K562 (cell line): ENCODE measurements at regions not wholly inside any gene's neighbourhood (a gene's known extent, or its start where the extent isn't known, plus 50 kb on each side); places are given as distances from the start of the nearest gene placed in this dataset.

Experiments used
- ATAC-seq: fragments of 200-7000 bp; cut with Tn5 transposase; 3 replicates; pipeline ENCODE4 v1.9.1; 2020; ENCODE audit warnings: moderate library complexity
- BruUV-seq: library from RNA; stranded (reverse); fragments of 400-500 nt; replicated peaks from 2 replicates; lab custom pipeline; 2021; lab: Mats Ljungman, UMichigan
- CTCF ChIA-PET: fragments of 300-600 bp; formaldehyde crosslinking; extraction: SDS; loops from one replicate; lab custom pipeline; 2021; ENCODE audit warnings: low intra/inter-chr PET ratio; lab: Yijun Ruan, JAX
- POLR2A ChIA-PET: fragments of 300-600, 350-650 bp; sonication (Branson Sonifier 250); formaldehyde crosslinking; extraction: SDS; loops from one replicate; lab custom pipeline; 2021; ENCODE audit warnings: antibody characterized with exemption, inconsistent platforms; lab: Yijun Ruan, JAX
- DNase-seq, 4 experiments: peaks; one replicate each; pipeline versions ENCODE4 v3.0.0 to v3.0.0-alpha.2; 2011 to 2018; ENCODE audit warnings: low spot score in 3 of 4, mixed read lengths in 3 of 4; ENCODE audit errors: extremely low read depth in 1 of 4
- FAIRE-seq: peaks from 2 replicates; lab custom pipeline; 2011; peaks lifted over from hg19 to GRCh38; lab: Jason Lieb, UNC
- H2AFZ ChIP-seq: 2 replicates; pipeline ENCODE4 v1.6.0; 2011; ENCODE audit warnings: low read depth, low read length, control low read depth, inconsistent platforms
- H3K27ac ChIP-seq: fragments of 200-600 bp; 3 replicates; pipeline ENCODE4 v1.8.0; 2011; ENCODE audit warnings: low read depth, mild to moderate bottlenecking, control low read depth, inconsistent platforms, low read length, moderate library complexity, mixed read lengths; ENCODE audit errors: extremely low read depth
- H3K27me3 ChIP-seq, 2 experiments: fragments of 300-600 bp in 1 of 2; 2 replicates in 1 of 2; 3 replicates in 1 of 2; pipeline versions ENCODE4 v1.6.0 to v1.8.0; 2011; ENCODE audit warnings: inconsistent platforms in 2 of 2, low read length in 2 of 2, mild to moderate bottlenecking in 1 of 2, mixed read lengths in 1 of 2, moderate library complexity in 1 of 2; ENCODE audit not compliant: control insufficient read depth in 2 of 2, insufficient read depth in 2 of 2
- H3K36me3 ChIP-seq: fragments of 300-600 bp; 3 replicates; pipeline ENCODE4 v1.8.0; 2011; ENCODE audit warnings: mild to moderate bottlenecking, low read length, inconsistent platforms; ENCODE audit not compliant: control insufficient read depth, insufficient read depth
- H3K4me1 ChIP-seq, 2 experiments: fragments of 200-600 bp in 1 of 2; replicated peaks in 1 of 2; 2 replicates in 1 of 2; 3 replicates in 1 of 2; pipeline versions ENCODE4 v1.5.1 to v1.8.0; 2011; ENCODE audit warnings: inconsistent platforms in 2 of 2, low read length in 2 of 2, mild to moderate bottlenecking in 1 of 2, mixed read lengths in 1 of 2, moderate library complexity in 1 of 2; ENCODE audit not compliant: control insufficient read depth in 2 of 2, insufficient read depth in 2 of 2
- H3K4me2 ChIP-seq: 2 replicates; pipeline ENCODE4 v1.6.1; 2011; ENCODE audit warnings: low read length, control low read depth, inconsistent platforms, mixed read lengths; ENCODE audit not compliant: insufficient read depth
- H3K4me3 ChIP-seq: fragments of 200-600 bp; sonication (generic), shearing (Covaris generic); 2 replicates; pipeline ENCODE4 v1.5.1; 2016; ENCODE audit warnings: control low read depth, inconsistent platforms
- H3K79me2 ChIP-seq: fragments of 200-600 bp; 3 replicates; pipeline ENCODE4 v1.8.0; 2011; ENCODE audit warnings: low read length, inconsistent platforms; ENCODE audit not compliant: control insufficient read depth, insufficient read depth
- H3K9ac ChIP-seq, 2 experiments: 2 replicates each; pipeline versions ENCODE4 v1.6.0 to v1.6.1; 2011; ENCODE audit warnings: low read depth in 2 of 2, low read length in 2 of 2, control low read depth in 1 of 2, inconsistent platforms in 1 of 2, mild to moderate bottlenecking in 1 of 2, mixed read lengths in 1 of 2; ENCODE audit not compliant: insufficient read depth in 1 of 2
- H3K9me1 ChIP-seq: one replicate; pipeline ENCODE4 v1.6.0; 2011; ENCODE audit warnings: inconsistent platforms, mild to moderate bottlenecking, low read length, moderate library complexity; ENCODE audit not compliant: control insufficient read depth, insufficient read depth
- H3K9me3 ChIP-seq: replicated peaks from 2 replicates; pipeline ENCODE4 v1.5.1; 2011; ENCODE audit warnings: low read depth, low read length, inconsistent platforms; ENCODE audit not compliant: control insufficient read depth, insufficient read depth
- H4K20me1 ChIP-seq: replicated peaks from 2 replicates; pipeline ENCODE4 v1.6.1; 2011; ENCODE audit warnings: low read length, inconsistent platforms, mixed read lengths; ENCODE audit not compliant: control insufficient read depth, insufficient read depth
- ADNP ChIP-seq: fragments of 200-800 bp; sonication (Bioruptor generic); IDR thresholded peaks from 2 replicates; pipeline ENCODE4 v1.6.1; 2016; ENCODE audit warnings: missing genetic modification characterization, missing compliant biosample characterization
- HOMEZ ChIP-seq: fragments of 250-450 bp; sonication (Bioruptor Pico); IDR thresholded peaks from 2 replicates; pipeline ENCODE4 v1.4.0; 2020; ENCODE audit warnings: mild to moderate bottlenecking, moderate library complexity
- MEF2A ChIP-seq: IDR thresholded peaks from 2 replicates; pipeline ENCODE4 v1.6.1; 2011; ENCODE audit warnings: low read depth, mild to moderate bottlenecking, low read length, moderate library complexity; ENCODE audit not compliant: control insufficient read depth
- MTA1 ChIP-seq: fragments of 450-650 bp; IDR thresholded peaks from 2 replicates; pipeline ENCODE4 v1.6.1; 2017; ENCODE audit warnings: borderline replicate concordance
- NELFE ChIP-seq: IDR thresholded peaks from 2 replicates; pipeline ENCODE4 v1.6.1; 2011; ENCODE audit warnings: mild to moderate bottlenecking; ENCODE audit not compliant: insufficient read depth, insufficient read length
- NFXL1 ChIP-seq: fragments of 450-650 bp; formaldehyde crosslinking; IDR thresholded peaks from 2 replicates; pipeline ENCODE4 v1.4.0; 2021; ENCODE audit warnings: mild to moderate bottlenecking
- NR3C1 ChIP-seq: sonication (generic); formaldehyde crosslinking; IDR thresholded peaks from 2 replicates; pipeline ENCODE4 v1.8.1; 2022; ENCODE audit warnings: missing genetic modification reagents
- PCBP2 ChIP-seq: fragments of 200-400 bp; formaldehyde crosslinking; IDR thresholded peaks from 2 replicates; pipeline ENCODE4 v1.6.1; 2018; ENCODE audit warnings: low read length, low read depth, mild to moderate bottlenecking, moderate library complexity; ENCODE audit not compliant: poor library complexity, severe bottlenecking
- PHF21A ChIP-seq: fragments of 450-650 bp; IDR thresholded peaks from 2 replicates; pipeline ENCODE4 v1.6.1; 2017; ENCODE audit warnings: low read depth, borderline replicate concordance
- PRDM10 ChIP-seq: fragments of 450-650 bp; IDR thresholded peaks from 2 replicates; pipeline ENCODE4 v1.6.1; 2018; ENCODE audit not compliant: partially characterized antibody
- RBM22 ChIP-seq: fragments of 200-400 bp; formaldehyde crosslinking; IDR thresholded peaks from 2 replicates; pipeline ENCODE4 v1.6.1; 2018; ENCODE audit warnings: low read length, low read depth; ENCODE audit not compliant: poor library complexity, severe bottlenecking
- SNRNP70 ChIP-seq: fragments of 200-400 bp; formaldehyde crosslinking; optimal IDR thresholded peaks from 2 replicates; pipeline ENCODE3; 2017; ENCODE audit warnings: low read depth, low read length
- ZFP91 ChIP-seq: sonication (generic); formaldehyde crosslinking; IDR thresholded peaks from 2 replicates; pipeline ENCODE4 v1.8.0; 2022; ENCODE audit warnings: mild to moderate bottlenecking, missing genetic modification reagents
- in situ Hi-C: fragments of 300-500 bp; cut with MboI; formaldehyde crosslinking; loops from 4 replicates; pipeline ENCODE4 v1.15.0; 2018; ENCODE audit warnings: inconsistent platforms, mixed read lengths
- intact Hi-C: fragments of 100-400 bp; cut with micrococcal nuclease; formaldehyde crosslinking; loops from 2 replicates; pipeline ENCODE4 v1.14.2; 2022

GRCh38 chr15:87489456-87489855, 767.1 kb downstream of the NTRK3 start:
- BruUV-seq = no TSS peak
- Histone ChIP-seq H3K4me1 (no peaks in the 10 kb centered on the region), H3K4me2 (no peak overlapping the region), H3K9me3 (no peaks in the 10 kb centered on the region), H2AFZ (no peak overlapping the region), H3K9ac (no peak overlapping the region), H3K36me3 (peaks cover 6% of the 10 kb centered on the region; the same call in 2 of the 3 replicates), H3K9me1 (no peaks in the 10 kb centered on the region), H3K27me3 (no peaks in the 10 kb centered on the region), H3K4me3 (no peak overlapping the region), H4K20me1 (no peaks in the 10 kb centered on the region), H3K79me2 (no peaks in the 10 kb centered on the region), H3K27ac (no peak overlapping the region)
- no peak for ATAC-seq
- CTCF ChIA-PET = no interaction called here
- POLR2A ChIA-PET = no interaction called here
- no peak for TF ChIP-seq MTA1
- TF ChIP-seq ADNP = no peak
- TF ChIP-seq RBM22 = no peak
- no peak for TF ChIP-seq NELFE
- TF ChIP-seq MEF2A = no peak
- no peak for TF ChIP-seq ZFP91
- TF ChIP-seq NR3C1 (CRISPR knock-in tag) = no peak
- no peak for TF ChIP-seq NFXL1 (CRISPR knock-in tag)
- TF ChIP-seq SNRNP70 = no peak
- TF ChIP-seq HOMEZ (CRISPR knock-in tag) = no peak
- TF ChIP-seq PHF21A = no peak
- TF ChIP-seq PCBP2 = no peak
- no peak for TF ChIP-seq PRDM10
- intact Hi-C loops (no loop called here), in situ Hi-C loops (no loop called here)
- no peak for DNase-seq
- no peak for FAIRE-seq
